Panc1 (cell line): ENCODE measurements at regions not wholly inside any gene's neighbourhood (a gene's known extent, or its start where the extent isn't known, plus 50 kb on each side); places are given as distances from the start of the nearest gene placed in this dataset.

Source experiments
- ATAC-seq: fragments of 200-7000 bp; cut with Tn5 transposase; 2 replicates; pipeline ENCODE4 v1.9.1; 2020; ENCODE audit warnings: mild to moderate bottlenecking, moderate library complexity
- BruUV-seq: library from RNA; stranded (reverse); fragments of 400-500 nt; replicated peaks from 2 replicates; lab custom pipeline; 2021; lab: Mats Ljungman, UMichigan
- CTCF ChIA-PET: fragments of 300-600 bp; sonication (Branson Sonifier 250); formaldehyde crosslinking; loops from one replicate; lab custom pipeline; 2022; ENCODE audit warnings: antibody characterized with exemption; lab: Charles Lee
- POLR2A ChIA-PET: fragments of 300-600 bp; sonication (Branson Sonifier 250); formaldehyde crosslinking; loops from one replicate; lab custom pipeline; 2022; ENCODE audit warnings: antibody characterized with exemption; lab: Charles Lee
- DNase-seq: peaks from one replicate; pipeline ENCODE4 v3.0.0-alpha.2; 2010; ENCODE audit warnings: low read depth, low spot score
- H3K27ac ChIP-seq: 2 replicates; pipeline ENCODE4 v1.5.1; 2011; ENCODE audit warnings: mild to moderate bottlenecking, low read length, inconsistent platforms
- H3K27me3 ChIP-seq: fragments of 200-500 bp; sonication (Bioruptor generic); 2 replicates; pipeline ENCODE4 v1.6.0; 2014; ENCODE audit warnings: low read length, inconsistent platforms; ENCODE audit not compliant: control insufficient read depth, insufficient read depth
- H3K36me3 ChIP-seq: fragments of 200-500 bp; sonication (Bioruptor generic); 2 replicates; pipeline ENCODE4 v1.5.1; 2014; ENCODE audit warnings: inconsistent platforms, mild to moderate bottlenecking, low read length, moderate library complexity; ENCODE audit not compliant: control insufficient read depth, insufficient read depth
- H3K4me1 ChIP-seq: 2 replicates; pipeline ENCODE4 v1.5.1; 2011; ENCODE audit warnings: inconsistent platforms, mild to moderate bottlenecking, low read length, moderate library complexity; ENCODE audit not compliant: control insufficient read depth, insufficient read depth
- H3K4me3 ChIP-seq, 2 experiments: 2 replicates each; pipeline ENCODE4 v1.5.1; 2011 to 2012; ENCODE audit warnings: low read depth in 2 of 2, low read length in 2 of 2, mild to moderate bottlenecking in 2 of 2, inconsistent platforms in 1 of 2, moderate library complexity in 1 of 2
- H3K9me3 ChIP-seq: fragments of 200-500 bp; sonication (Bioruptor generic); 2 replicates; pipeline ENCODE4 v1.5.1; 2014; ENCODE audit warnings: low read depth, mild to moderate bottlenecking, inconsistent platforms, low read length, moderate library complexity; ENCODE audit not compliant: control insufficient read depth, insufficient read depth
- CTCF ChIP-seq: fragments of 450-650 bp; IDR thresholded peaks from 2 replicates; pipeline ENCODE4 v1.5.1; 2017; ENCODE audit warnings: mild to moderate bottlenecking
- POLR2AphosphoS5 ChIP-seq: IDR thresholded peaks from 2 replicates; pipeline ENCODE4 v1.6.1; 2012; ENCODE audit warnings: mild to moderate bottlenecking, low read depth, low read length, moderate library complexity
- REST ChIP-seq, 2 experiments: IDR thresholded peaks; 2 replicates each; pipeline ENCODE4 v1.6.1; 2011 to 2012; ENCODE audit warnings: low read depth in 2 of 2, control low read depth in 1 of 2, low read length in 1 of 2, mild to moderate bottlenecking in 1 of 2, moderate library complexity in 1 of 2; ENCODE audit not compliant: insufficient read depth in 1 of 2
- SIN3A ChIP-seq: IDR thresholded peaks from 2 replicates; pipeline ENCODE4 v1.6.1; 2012; ENCODE audit warnings: low read depth, mild to moderate bottlenecking, low read length, moderate library complexity, borderline replicate concordance; ENCODE audit not compliant: insufficient read depth
- TCF7L2 ChIP-seq: IDR thresholded peaks from 2 replicates; pipeline ENCODE4 v1.6.1; 2011; ENCODE audit warnings: mild to moderate bottlenecking, low read depth, low read length, inconsistent platforms
- in situ Hi-C: cut with HindIII; loops from 2 replicates; pipeline ENCODE4 v1.10.0; 2016; ENCODE audit warnings: low sequenced_read_pairs, low pct_unique_long_range_greater_than_20kb
- intact Hi-C: fragments of 100-400 bp; cut with micrococcal nuclease; formaldehyde crosslinking; loops from one replicate; pipeline ENCODE4 v1.10.0; 2022; ENCODE audit not compliant: unreplicated experiment

- no peak for ATAC-seq
- BruUV-seq, result no TSS peak
- DNase-seq, result no peak
- in situ Hi-C loops (no loop called here), intact Hi-C loops (loop anchor here (1.0 to 10.0 kb wide), 2 partner anchors 565 to 947 kb away; no protein-coding TSS in a partner anchor)
- ChIA-PET CTCF (no interaction called here), POLR2A (no interaction called here)
- H3K4me3 ChIP-seq, result no peak overlapping the region
- H3K36me3 ChIP-seq, result no peaks in the 10 kb centered on the region
- TF ChIP-seq REST (IDR thresholded peaks at IDR 0.05; ENCODE audit: insufficient read depth in 1 of 2, low read depth in 2 of 2, low read length in 1 of 2), result no peak
- no peak for TF ChIP-seq SIN3A
- peak; percentile 57; the same call in 1 of the 2 replicates for TF ChIP-seq CTCF
- no peak for TF ChIP-seq POLR2AphosphoS5
- H3K4me1 ChIP-seq, result no peaks in the 10 kb centered on the region
- H3K27me3 ChIP-seq, result no peaks in the 10 kb centered on the region
- H3K9me3 ChIP-seq, result no peaks in the 10 kb centered on the region
- no peak overlapping the region for H3K27ac ChIP-seq
Measured at GRCh38 chr3:154758109-154758868, 321.8 kb upstream of the MME start.

- DNase-seq, result no peak
- no peak for ATAC-seq
- ChIA-PET POLR2A (no interaction called here), CTCF (no interaction called here)
- in situ Hi-C loops (no loop called here), intact Hi-C loops (loop anchor here (10.0 kb wide), 1 partner anchor 952 kb away; no protein-coding TSS in a partner anchor)
- H3K9me3 ChIP-seq, result no peaks in the 10 kb centered on the region
- no peak overlapping the region for H3K4me3 ChIP-seq
- no peaks in the 10 kb centered on the region for H3K4me1 ChIP-seq
- no peak overlapping the region for H3K27ac ChIP-seq
- no TSS peak for BruUV-seq
- no peaks in the 10 kb centered on the region for H3K36me3 ChIP-seq
- H3K27me3 ChIP-seq, result no peaks in the 10 kb centered on the region
- TF ChIP-seq CTCF (no peak), REST (IDR thresholded peaks at IDR 0.05; ENCODE audit: insufficient read depth in 1 of 2, low read depth in 2 of 2, low read length in 1 of 2) (no peak), SIN3A (no peak), POLR2AphosphoS5 (no peak), TCF7L2 (no peak)
Measured at GRCh38 chr3:154753101-154753500, 323.1 kb upstream of the GPR149 start.
